Activated T-helper 17 cell treated with anti-CD3 and anti-CD28 coated beads, Interleukin-2, amount 50 U/mL, for 72 hours (primary cell): ENCODE measurements at regions not wholly inside any gene's neighbourhood (a gene's known extent, or its start where the extent isn't known, plus 50 kb on each side); places are given as distances from the start of the nearest gene placed in this dataset.

ENCODE experiments used
- ATAC-seq: fragments of 150-1000 bp; cut with Tn5 transposase; replicated peaks from 2 replicates; pipeline ENCODE4 v1.10.0; 2021; ENCODE audit warnings: mild to moderate bottlenecking, moderate library complexity
- H3K27ac Mint-ChIP-seq: one replicate; pipeline ENCODE4 v1.8.0; 2022; ENCODE audit warnings: mixed read lengths
- H3K27me3 Mint-ChIP-seq: one replicate; pipeline ENCODE4 v1.8.0; 2022; ENCODE audit warnings: mixed read lengths
- H3K36me3 Mint-ChIP-seq: one replicate; pipeline ENCODE4 v1.8.0; 2022; ENCODE audit warnings: low read depth, mild to moderate bottlenecking, mixed read lengths
- H3K4me1 Mint-ChIP-seq: one replicate; pipeline ENCODE4 v1.8.0; 2022; ENCODE audit warnings: mixed read lengths
- H3K4me3 Mint-ChIP-seq: one replicate; pipeline ENCODE4 v1.8.0; 2022; ENCODE audit warnings: mild to moderate bottlenecking, mixed read lengths
- H3K9me3 Mint-ChIP-seq: one replicate; pipeline ENCODE4 v1.8.0; 2022; ENCODE audit warnings: mixed read lengths

DNA sequence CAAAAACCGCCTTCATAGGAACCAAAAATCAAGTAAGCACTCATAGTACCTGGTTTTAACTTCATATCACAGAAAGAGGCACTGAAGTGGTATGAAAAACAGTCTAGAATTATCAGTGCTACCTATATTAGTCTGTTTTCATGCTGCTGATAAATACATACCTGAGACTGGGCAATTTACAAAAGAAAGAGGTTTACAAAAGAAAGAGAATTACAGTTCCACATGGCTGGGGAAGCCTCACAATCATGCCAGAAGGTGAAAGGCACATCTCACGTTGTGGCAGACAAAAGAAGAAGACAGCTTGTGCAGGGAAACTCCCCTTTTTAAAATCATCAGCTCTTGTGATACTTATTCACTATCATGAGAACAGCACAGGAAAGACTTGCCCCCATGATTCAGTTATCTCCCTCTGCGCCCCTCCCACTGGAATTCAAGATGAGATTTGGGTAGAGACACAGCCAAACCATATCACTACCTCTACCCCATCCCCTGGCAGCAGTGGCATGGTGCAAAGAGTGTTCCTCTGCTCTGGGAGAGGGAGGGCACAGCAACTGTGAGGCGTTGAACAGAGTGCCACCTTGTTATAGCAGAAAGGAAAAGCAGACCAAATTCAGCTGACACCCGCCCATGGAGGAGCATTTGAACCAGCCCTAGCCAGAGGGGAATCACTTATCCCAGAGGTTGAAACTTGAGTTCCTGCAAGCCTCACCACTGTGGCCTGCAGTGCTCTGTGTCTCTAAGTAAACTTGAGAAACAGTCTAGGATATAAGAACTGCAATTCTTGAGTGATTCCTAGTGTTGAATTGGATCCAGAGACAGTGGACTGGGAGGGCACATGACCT is 61.9 kb upstream of the PTPRZ1 start:
- Mint-ChIP-seq H3K27ac (no peak overlapping the region), H3K9me3 (peaks cover 9% of the 10 kb centered on the region), H3K4me3 (no peak overlapping the region), H3K27me3 (no peaks in the 10 kb centered on the region), H3K4me1 (no peaks in the 10 kb centered on the region), H3K36me3 (no peaks in the 10 kb centered on the region)
- no peak for ATAC-seq

DNA sequence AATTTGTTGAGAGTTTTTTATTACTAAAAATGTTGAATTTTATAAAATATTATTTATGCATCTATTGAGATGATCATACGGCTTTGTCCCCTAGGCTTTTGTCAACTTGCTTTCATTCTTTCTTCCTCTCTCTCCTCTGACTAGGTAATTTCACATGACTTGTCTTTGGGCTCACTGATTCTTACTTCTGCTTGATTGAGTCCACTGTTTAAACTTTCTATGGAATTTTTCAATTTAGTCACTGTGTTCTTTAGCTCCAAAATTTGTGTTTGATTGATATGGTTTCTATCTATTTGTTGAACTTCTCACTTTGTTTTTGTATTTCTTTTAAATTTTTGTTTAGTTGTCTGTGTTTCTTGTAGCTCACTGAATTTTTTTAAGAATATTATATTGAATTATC is 65.9 kb upstream of the PTPRZ1 start:
- Mint-ChIP-seq H3K27ac (no peak overlapping the region), H3K27me3 (no peaks in the 10 kb centered on the region), H3K36me3 (no peaks in the 10 kb centered on the region), H3K9me3 (peaks cover 9% of the 10 kb centered on the region), H3K4me3 (no peak overlapping the region), H3K4me1 (no peaks in the 10 kb centered on the region)
- no peak for ATAC-seq

DNA sequence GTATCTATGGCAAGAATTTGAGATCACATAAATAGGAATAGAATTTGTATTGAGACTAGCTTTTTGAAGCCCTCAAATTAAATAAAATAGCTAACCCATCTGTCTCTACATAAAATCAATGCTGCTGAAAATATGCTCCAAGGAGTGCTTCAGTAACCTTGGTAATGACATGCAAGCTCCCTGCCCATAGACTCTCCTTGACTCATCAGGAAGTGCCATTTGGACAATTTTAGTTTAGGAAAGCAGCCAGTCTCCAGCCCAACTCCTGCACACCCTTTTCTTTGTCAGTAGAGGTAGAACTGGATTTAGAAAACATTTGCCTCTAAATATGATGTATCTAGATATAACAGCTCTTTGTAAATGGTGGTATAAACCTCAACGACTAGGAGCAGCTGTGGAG is 69.9 kb upstream of the PTPRZ1 start:
- Mint-ChIP-seq H3K4me3 (no peak overlapping the region), H3K4me1 (no peaks in the 10 kb centered on the region), H3K27me3 (no peaks in the 10 kb centered on the region), H3K9me3 (peaks cover 7% of the 10 kb centered on the region), H3K36me3 (no peaks in the 10 kb centered on the region), H3K27ac (no peak overlapping the region)
- ATAC-seq, result no peak

DNA sequence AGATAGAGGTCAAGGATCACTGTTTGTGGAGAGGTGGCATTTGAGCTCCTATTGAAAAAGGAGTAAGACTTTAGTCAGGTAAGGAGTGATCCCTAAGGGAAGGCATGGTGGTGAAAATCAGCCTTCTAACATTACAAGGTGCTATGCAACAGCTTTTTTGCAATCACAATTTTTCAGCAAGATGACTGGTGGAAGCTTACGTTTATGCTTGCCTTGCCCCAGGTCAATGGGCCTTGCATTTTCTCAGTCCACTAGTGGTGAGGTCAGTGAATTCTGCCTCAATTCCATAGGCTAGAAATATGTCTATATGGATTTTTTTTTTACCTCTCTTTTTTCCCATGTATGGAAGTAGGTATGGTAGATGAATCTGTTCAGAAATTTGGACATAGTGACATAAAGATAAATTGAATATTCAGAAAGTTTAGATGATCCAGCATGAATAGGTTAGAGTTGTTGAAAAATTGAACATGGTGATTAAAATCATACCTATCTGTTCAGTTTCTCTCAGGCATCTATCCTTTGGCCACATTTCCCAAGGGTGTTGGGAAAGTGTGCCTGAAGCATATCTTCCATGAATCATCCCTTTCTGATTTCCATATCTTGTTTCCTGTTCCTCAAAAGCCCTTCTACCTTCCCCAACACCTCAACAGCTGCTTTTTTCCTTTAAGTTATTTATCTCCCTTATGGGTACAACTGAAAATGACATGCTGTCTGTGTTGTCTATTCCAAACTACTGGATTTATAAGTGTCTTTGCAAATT is 71.9 kb upstream of the PTPRZ1 start:
- ATAC-seq, result no peak
- no peaks in the 10 kb centered on the region for H3K4me1 Mint-ChIP-seq
- no peaks in the 10 kb centered on the region for H3K36me3 Mint-ChIP-seq
- no peak overlapping the region for H3K4me3 Mint-ChIP-seq
- no peak overlapping the region for H3K27ac Mint-ChIP-seq
- H3K9me3 Mint-ChIP-seq, result peaks cover 3% of the 10 kb centered on the region
- H3K27me3 Mint-ChIP-seq, result no peaks in the 10 kb centered on the region

DNA sequence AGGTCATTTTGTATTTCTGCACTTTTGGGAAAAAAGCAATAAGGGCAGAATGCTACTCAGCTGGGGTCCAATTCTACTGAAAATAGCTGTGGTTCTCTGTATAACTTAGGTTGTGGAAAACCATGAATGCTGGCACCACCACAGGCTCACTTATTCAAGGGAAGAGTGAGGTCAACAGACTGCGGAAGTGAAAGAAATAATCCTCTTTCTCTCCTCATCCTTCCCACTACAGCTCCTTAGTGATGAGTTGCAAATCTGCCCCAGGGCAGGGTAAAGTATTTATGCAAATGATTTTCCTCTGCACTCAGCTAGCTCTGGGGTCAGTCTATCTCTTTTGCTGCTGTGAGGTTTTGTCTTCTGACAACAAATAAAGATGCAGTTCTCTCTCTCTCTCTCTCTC is 74.1 kb upstream of the PTPRZ1 start:
- Mint-ChIP-seq H3K9me3 (peaks cover 3% of the 10 kb centered on the region), H3K4me3 (no peak overlapping the region), H3K36me3 (no peaks in the 10 kb centered on the region), H3K27me3 (no peaks in the 10 kb centered on the region), H3K4me1 (no peaks in the 10 kb centered on the region), H3K27ac (no peak overlapping the region)
- no peak for ATAC-seq

DNA sequence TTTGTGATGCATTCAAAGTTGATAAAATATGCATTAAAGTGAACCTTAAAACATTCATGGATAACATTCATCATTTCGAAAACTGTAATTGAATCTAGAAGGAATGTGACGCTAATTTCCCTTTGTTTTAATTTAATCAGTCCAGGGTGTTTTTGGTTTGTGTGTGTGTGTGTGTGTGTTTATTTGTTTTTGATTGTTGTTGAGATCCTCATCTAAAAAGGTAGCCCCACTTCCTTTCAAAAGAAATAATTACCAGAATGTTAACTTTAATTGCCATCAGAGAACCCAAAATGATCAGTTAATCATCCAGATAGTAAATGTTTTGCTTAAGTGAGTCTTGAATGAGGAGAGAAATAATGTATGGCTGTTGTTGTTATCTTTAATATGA is 74.5 kb upstream of the PTPRZ1 start:
- H3K27me3 Mint-ChIP-seq, result no peaks in the 10 kb centered on the region
- H3K9me3 Mint-ChIP-seq, result peaks cover 3% of the 10 kb centered on the region
- H3K36me3 Mint-ChIP-seq, result no peaks in the 10 kb centered on the region
- H3K4me3 Mint-ChIP-seq, result no peak overlapping the region
- no peak for ATAC-seq
- no peak overlapping the region for H3K27ac Mint-ChIP-seq
- H3K4me1 Mint-ChIP-seq, result no peaks in the 10 kb centered on the region

DNA sequence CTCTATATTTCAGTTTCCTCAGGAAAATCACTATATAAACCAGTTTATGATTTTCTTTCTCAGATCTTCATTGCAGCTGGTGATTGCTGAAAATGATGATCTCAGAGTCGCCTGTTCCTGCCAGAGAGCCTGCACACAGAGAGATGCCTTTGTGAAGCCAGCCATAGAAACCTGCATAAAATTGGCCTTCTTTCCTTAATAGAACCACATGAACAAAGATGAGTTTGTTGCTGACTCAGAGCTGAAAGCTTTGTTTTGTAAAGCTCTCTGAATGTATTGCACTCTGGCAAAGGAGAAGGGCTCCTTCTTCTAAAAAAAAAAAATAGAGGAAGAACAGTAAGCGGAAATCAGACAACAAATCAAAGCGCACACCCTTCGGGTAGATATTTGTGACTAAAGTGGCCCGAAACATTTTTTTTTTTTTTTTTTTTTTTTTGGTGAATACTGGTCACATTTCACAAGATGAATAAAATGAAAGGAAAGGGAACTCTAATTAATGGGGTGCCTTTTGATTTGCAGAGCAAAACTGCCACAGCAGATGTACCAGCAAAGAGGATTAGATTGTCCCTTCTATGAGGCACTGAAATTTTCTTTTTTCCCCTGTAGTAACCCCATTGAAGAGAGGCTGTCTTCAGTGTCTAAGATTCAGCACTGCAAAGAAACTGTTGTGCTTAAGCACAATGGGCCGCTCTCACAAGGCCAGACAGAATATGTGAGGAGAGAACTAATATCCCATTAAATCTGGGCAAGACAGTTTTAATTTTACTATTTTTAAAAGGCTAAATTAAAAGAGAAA is 75.1 kb upstream of the PTPRZ1 start:
- no peak overlapping the region for H3K4me3 Mint-ChIP-seq
- H3K36me3 Mint-ChIP-seq, result no peaks in the 10 kb centered on the region
- H3K27ac Mint-ChIP-seq, result no peak overlapping the region
- H3K27me3 Mint-ChIP-seq, result no peaks in the 10 kb centered on the region
- H3K9me3 Mint-ChIP-seq, result peaks cover 3% of the 10 kb centered on the region
- ATAC-seq, result no peak
- no peaks in the 10 kb centered on the region for H3K4me1 Mint-ChIP-seq

DNA sequence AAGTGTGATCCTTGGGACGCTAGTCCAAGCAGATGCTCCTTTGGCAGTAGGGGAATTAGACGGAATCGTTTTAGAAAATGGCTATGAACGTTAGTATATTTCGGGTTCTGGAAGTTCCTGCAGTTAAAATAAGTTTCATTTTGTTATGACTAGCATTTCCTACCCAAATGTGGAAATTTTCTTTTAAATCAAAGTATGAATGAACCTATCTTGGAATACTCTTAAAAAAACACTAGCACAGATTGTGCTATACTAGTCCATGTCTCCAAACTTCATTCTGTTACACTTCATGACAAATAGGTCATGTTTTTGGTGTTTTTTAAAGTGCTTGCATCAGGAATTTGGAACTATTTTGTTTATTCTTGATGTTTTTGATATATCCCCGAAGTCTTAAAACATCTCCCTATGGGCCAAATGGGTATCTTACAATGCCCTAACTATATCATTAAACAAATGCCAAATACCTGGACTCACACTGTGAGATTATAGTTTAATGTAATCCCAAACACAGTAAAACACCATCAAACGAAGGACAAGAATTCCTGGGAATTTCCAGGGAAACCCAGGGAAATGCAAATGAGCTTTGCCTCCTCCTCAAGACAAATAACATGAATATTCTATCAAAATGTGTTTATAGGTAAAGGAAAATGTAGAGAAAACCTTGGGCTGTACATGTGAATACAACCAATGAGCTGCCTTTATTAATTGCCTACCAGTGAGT is 75.9 kb upstream of the PTPRZ1 start:
- H3K9me3 Mint-ChIP-seq, result peaks cover 3% of the 10 kb centered on the region
- no peaks in the 10 kb centered on the region for H3K36me3 Mint-ChIP-seq
- no peaks in the 10 kb centered on the region for H3K4me1 Mint-ChIP-seq
- no peaks in the 10 kb centered on the region for H3K27me3 Mint-ChIP-seq
- no peak for ATAC-seq
- H3K27ac Mint-ChIP-seq, result no peak overlapping the region
- no peak overlapping the region for H3K4me3 Mint-ChIP-seq

DNA sequence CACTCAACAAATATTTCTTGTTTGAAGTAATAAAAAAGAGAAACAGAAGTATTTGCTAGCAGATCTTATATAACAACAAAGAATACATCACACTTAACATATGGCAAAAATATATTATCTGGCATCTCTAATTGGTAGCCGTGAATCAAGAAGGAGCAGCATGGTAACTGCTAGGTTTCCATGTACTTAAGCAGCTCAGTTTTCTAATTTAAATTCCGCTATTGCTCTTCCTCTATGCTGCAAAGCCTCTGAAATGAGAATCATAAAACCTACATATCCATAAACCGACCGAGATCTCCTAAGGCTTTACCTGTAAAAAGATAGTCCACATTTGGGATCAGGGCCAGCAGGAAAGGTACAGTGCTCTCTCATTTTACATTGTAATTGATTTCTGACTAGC is 76.6 kb upstream of the PTPRZ1 start:
- no peaks in the 10 kb centered on the region for H3K4me1 Mint-ChIP-seq
- no peaks in the 10 kb centered on the region for H3K36me3 Mint-ChIP-seq
- H3K27me3 Mint-ChIP-seq, result no peaks in the 10 kb centered on the region
- peaks cover 8% of the 10 kb centered on the region for H3K9me3 Mint-ChIP-seq
- H3K4me3 Mint-ChIP-seq, result no peak overlapping the region
- no peak overlapping the region for H3K27ac Mint-ChIP-seq
- ATAC-seq, result no peak

DNA sequence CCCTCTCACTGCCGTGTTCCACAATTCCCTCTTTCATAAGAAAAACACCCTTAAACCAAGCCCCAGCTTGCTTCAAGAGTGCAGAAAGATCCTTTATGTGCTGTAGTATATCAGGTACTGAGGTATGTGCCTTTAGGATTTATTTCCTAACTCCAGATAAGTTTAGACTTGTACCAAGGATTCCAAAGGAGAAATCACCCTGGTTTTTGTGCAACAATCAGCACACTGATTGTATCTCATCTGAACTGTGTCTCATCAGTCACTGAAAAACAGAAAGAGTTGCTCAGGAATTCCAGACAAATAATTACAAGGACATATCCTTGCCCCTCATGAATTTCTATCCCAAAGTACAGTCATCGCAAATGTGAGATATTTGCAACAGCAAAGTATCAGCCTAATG is 77.2 kb upstream of the PTPRZ1 start:
- no peaks in the 10 kb centered on the region for H3K36me3 Mint-ChIP-seq
- peaks cover 10% of the 10 kb centered on the region for H3K9me3 Mint-ChIP-seq
- no peak for ATAC-seq
- no peak overlapping the region for H3K27ac Mint-ChIP-seq
- no peaks in the 10 kb centered on the region for H3K4me1 Mint-ChIP-seq
- H3K27me3 Mint-ChIP-seq, result no peaks in the 10 kb centered on the region
- no peak overlapping the region for H3K4me3 Mint-ChIP-seq

DNA sequence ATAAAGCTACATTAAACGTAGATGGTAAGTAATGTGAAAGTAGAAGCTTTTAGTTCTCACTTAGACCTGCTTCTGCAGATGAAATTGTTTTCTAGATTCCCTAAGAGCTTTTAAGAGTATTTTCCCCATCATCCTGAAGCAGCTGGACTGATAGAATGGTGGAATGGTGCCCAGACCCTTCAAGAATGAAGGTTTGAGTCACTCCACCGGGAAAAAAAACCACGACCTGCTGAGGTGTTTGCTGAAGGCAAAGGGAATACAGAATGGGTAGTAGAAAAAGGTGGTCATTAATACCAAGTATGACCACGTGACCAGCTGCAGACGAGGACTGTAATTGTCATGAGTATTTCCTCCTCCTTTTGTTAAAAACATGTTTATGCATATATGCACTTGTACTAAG is 79.2 kb upstream of the PTPRZ1 start:
- ATAC-seq, result no peak

DNA sequence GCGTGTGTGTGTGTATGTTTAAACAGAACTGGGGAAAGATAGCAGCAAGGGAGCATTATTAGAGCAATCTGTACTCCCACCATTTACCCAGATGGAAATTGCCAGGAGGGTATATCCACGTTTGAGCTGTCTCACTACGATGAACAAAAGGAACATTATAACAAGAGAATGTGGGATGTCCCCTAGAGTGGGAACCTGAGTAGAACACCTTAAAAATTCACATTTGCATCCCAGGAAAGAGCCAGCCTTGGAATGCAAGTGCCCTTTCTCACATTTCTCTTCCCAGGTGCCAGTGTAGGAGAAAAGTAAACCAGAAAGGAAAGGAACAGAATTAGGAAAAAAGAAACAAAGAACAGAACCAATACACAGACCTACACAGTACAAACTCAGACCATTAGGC is 95.3 kb upstream of the PTPRZ1 start:
- H3K9me3 Mint-ChIP-seq, result peaks cover 9% of the 10 kb centered on the region
- H3K36me3 Mint-ChIP-seq, result no peaks in the 10 kb centered on the region
- no peak overlapping the region for H3K27ac Mint-ChIP-seq
- no peaks in the 10 kb centered on the region for H3K4me1 Mint-ChIP-seq
- no peak for ATAC-seq
- H3K27me3 Mint-ChIP-seq, result no peaks in the 10 kb centered on the region
- H3K4me3 Mint-ChIP-seq, result no peak overlapping the region

More for the DNA sequence above, 79.2 kb upstream of the PTPRZ1 start:
- no peak overlapping the region for H3K4me3 Mint-ChIP-seq
- no peaks in the 10 kb centered on the region for H3K27me3 Mint-ChIP-seq
- H3K4me1 Mint-ChIP-seq, result no peaks in the 10 kb centered on the region
- peaks cover 15% of the 10 kb centered on the region for H3K9me3 Mint-ChIP-seq
- H3K27ac Mint-ChIP-seq, result no peak overlapping the region
- H3K36me3 Mint-ChIP-seq, result no peaks in the 10 kb centered on the region

DNA sequence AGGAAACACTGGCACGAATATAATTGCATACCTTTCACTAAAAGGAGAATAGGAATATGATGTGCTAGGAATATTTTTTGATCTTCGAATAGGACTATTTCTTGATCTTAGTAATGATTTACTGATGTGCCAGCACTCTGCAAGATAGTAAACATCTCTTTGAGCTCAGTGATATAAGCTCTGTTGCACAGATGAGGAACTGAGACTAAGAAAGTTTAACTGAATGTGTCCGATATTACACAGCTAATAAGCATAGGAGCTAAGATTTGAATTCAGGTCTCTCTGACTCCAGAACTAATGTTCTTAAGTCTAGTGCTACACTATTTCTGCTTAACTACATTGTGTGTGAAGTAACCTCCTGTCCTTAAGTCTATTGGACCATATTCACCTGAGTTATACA is 98.4 kb upstream of the PTPRZ1 start:
- no peaks in the 10 kb centered on the region for H3K4me1 Mint-ChIP-seq
- H3K27me3 Mint-ChIP-seq, result no peaks in the 10 kb centered on the region
- H3K4me3 Mint-ChIP-seq, result no peak overlapping the region
- no peak for ATAC-seq
- H3K36me3 Mint-ChIP-seq, result no peaks in the 10 kb centered on the region
- H3K9me3 Mint-ChIP-seq, result peaks cover 5% of the 10 kb centered on the region
- no peak overlapping the region for H3K27ac Mint-ChIP-seq

DNA sequence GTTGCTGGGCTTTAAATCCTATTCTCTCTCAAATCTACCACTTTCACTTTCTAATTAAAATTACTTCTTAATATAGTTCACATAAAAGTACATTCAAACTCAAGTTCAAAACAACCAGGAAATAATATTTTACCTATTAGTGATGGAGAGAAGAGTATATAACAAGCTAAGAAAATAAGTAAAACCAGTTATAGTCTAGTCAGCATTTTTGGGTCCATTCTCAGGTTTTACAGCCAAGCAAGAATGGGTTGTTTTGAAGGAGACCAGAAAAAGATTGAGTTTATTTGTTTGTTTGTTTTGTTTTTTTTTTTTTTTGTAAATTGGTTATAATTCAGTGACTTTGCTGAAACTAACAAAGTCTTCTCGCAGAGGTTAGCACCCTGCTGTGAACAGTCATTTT is 106.3 kb upstream of the PTPRZ1 start:
- Mint-ChIP-seq H3K9me3 (peaks cover 4% of the 10 kb centered on the region), H3K4me1 (no peaks in the 10 kb centered on the region), H3K4me3 (no peak overlapping the region), H3K27ac (no peak overlapping the region), H3K27me3 (no peaks in the 10 kb centered on the region), H3K36me3 (no peaks in the 10 kb centered on the region)
- ATAC-seq, result no peak
